GM18499 (cell line): ENCODE measurements at regions not wholly inside any gene's neighbourhood (a gene's known extent, or its start where the extent isn't known, plus 50 kb on each side); places are given as distances from the start of the nearest gene placed in this dataset.

Source experiments
- ATAC-seq: cut with Tn5 transposase; IDR thresholded peaks from one replicate; pipeline ENCODE4 v1.9.1; 2021; ENCODE audit warnings: moderate number of reproducible peaks; ENCODE audit not compliant: insufficient read depth, unreplicated experiment

DNA sequence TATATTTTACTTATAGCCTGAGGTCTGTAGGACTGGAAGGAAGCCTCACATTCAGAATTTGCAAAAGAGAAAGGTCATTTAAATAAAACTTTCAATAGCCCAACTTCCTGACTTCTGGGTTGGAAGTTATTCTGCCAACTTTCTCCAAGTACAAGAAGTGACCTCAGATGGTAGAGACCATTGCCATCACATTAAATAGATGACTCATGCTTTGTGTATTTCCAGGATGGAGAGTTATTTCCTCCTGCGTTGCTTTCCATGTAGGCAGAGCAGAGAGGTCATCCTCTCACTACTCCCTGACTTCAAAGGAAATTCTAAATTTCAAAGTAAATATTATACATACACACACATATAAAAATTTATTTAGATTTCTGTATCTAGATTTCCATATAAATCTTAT, 73.0 kb upstream of the NR3C2 start:
- no peak for ATAC-seq

DNA sequence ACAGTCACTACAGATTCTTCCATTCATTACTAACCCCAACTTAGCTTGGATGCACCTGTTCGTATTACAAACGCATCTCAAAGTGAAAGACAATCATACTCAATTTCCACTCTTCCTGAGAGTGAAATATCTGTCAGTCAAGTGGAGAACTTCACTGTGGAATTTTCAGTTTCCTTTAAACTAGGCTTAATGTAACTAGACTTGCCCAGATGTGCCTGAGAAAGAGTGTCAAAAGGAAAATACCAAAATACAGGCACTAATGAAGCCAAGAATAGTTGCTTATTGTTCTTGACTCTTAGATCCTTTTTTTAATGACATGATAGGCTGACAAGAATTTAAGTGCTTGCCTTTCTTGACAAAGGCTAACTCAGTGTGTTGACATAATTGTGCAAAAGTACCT, 72.4 kb upstream of the NR3C2 start:
- ATAC-seq: no peak

DNA sequence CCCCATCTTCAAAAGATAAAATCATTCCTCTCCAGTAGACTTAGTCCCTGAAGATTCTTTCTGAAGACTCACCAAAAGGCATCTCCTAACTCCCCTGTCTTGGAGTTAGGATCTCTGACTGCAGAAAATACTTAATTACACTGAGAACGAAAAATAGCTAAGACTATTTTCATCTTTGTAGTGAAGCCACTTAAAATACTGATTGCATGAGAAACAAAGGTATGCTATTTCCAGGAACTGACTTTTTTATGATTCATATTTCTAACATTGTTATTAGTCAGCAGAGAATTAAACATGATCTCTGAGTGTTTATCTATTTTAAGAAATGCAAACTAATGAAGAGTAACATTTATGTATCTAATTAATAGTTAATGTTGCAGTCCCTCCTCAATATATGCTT, 71.8 kb upstream of the NR3C2 start:
- ATAC-seq: no peak

DNA sequence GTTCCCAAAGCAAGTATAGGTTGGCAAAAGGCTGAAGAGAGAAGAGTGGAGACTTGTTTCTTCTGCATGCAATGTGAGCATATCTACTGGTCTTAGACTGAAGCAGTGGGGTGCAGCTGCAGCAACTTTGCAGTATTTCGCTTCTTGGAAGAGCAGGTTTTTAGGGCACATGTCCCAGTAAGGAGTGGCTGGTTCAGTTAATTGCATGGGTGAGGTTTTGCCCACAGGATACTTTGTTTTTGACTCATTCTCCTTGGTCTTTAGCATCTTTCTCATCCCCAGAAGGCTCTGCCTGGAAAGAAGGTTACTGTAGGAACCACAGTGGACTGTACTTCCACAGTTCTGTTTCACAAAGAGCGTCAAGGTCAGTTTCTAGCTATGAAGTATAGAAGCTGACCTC, 68.0 kb upstream of the NR3C2 start:
- no peak for ATAC-seq

DNA sequence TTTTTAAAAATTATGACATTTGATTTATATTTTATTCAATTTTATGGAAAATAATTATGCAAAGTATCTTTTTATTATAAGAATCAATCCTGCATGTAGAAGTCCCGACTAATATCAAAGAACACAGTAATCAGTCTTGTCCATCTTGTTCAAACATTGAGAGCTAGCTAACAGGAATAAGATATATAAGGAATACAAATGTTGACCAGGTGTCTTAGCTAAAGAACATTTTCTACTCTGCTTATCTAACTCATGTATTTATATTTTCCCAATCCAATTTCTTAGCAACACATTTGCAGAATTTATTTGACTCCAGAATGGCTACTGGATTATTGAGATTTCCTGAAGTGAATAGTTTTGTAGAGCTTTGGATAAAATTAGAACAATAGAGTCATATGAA, 61.5 kb upstream of the NR3C2 start:
- no peak for ATAC-seq

DNA sequence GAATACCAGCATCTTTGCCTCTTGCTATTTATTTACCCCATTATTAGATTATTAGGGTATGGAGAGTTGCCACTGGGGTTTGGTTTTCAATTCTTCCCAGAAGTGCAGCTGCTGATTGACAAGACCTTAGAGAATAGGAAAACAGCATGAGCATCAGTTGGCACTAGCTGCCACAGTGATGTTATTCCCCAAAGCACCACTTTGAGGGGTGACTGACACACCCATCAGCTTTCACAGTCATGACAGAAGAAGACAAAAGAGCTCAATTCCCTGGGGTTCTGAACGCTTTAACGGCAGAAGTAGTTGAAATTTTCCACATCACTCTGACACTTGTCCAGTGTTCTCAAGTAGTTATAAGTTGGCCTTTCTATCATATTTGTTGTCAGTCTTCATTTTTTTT, 55.0 kb upstream of the NR3C2 start:
- ATAC-seq: no peak

DNA sequence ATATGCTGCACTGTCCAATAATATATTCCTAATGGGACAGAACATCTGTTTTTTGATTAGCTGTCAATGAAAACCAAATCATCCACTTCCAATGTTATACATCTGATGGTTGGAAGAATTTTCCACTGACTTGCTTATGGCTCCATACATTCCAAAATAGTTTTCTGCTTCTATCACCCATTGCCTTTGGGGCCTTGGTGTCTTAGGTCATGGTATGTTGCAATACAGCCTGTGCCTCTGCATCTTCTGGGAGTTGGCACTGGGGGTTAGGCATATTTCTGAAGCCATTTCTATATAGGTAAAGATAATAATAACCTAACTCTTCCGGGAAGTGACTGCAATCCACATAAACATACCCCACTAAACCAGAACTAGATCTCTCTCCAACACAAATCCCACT, 53.2 kb upstream of the NR3C2 start:
- no peak for ATAC-seq
